Fibroblast of lung (primary cell): ENCODE measurements at regions not wholly inside any gene's neighbourhood (a gene's known extent, or its start where the extent isn't known, plus 50 kb on each side); places are given as distances from the start of the nearest gene placed in this dataset.
"Not testable (repeated sequence)": the region's sequence is repeated elsewhere in the genome, so short reads cannot be mapped to it uniquely, and the experiment has no call there.

Experiments
- CTCF ChIP-seq, 2 donors: IDR thresholded peaks in 1 of 2; conservative IDR thresholded peaks in 1 of 2; 1 replicate in 1 of 2; 2 replicates in 1 of 2; pipeline ENCODE4 v1.5.1; 2011 to 2012; ENCODE audit warnings: low read length in 2 of 2, control low read depth in 1 of 2, inconsistent platforms in 1 of 2, low read depth in 1 of 2, mild to moderate bottlenecking in 1 of 2
- EZH2 ChIP-seq: IDR thresholded peaks from 2 replicates; pipeline ENCODE4 v1.5.1; 2012; ENCODE audit warnings: low read length, control low read depth, mild to moderate bottlenecking; ENCODE audit errors: missing control alignments

GRCh38 chr1:120299433-120300057, 115.3 kb upstream of the NBPF8 start:
- TF ChIP-seq CTCF (conservative IDR thresholded peaks at IDR 0.05 in 1 of 2, IDR thresholded peaks at IDR 0.05 in 1 of 2; ENCODE audit: low read depth in 1 of 2, low read length in 2 of 2); EZH2: not testable (repeated sequence)
